ENCODE measurements at regions not wholly inside any gene's neighbourhood (a gene's known extent, or its start where the extent isn't known, plus 50 kb on each side); places are given as distances from the start of the nearest gene placed in this dataset.

DNA sequence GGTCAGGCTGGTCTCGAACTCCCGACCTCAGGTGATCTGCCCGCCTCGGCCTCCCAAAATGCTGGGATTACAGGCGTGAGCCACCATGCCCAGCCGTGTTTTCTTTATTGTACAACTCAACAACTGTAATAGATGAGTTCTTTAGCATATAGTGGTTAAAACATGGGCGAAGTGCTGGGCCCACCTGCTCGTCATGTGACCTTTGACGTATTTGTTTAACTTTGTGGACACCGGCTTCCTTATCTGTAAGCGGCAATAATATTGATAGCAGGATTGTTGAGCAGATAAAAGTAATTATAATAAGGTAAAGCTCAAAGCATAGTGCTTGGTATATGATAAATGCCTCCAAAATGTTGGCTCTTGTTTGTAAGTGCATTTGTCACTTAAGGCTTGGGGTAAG lies 460.3 kb downstream of the KLF12 start:
- no peak overlapping the region for H2AFZ ChIP-seq (ENCODE audit: low read length)
- H3K4me3 ChIP-seq (ENCODE audit: low read depth, low read length, poor library complexity, severe bottlenecking), result no peak overlapping the region
- no peaks in the 10 kb centered on the region for H3K36me3 ChIP-seq (ENCODE audit: insufficient read depth, low read length)
- H3K9me3 ChIP-seq (ENCODE audit: low read length), result no peaks in the 10 kb centered on the region
- no peaks in the 10 kb centered on the region for H3K79me2 ChIP-seq (ENCODE audit: insufficient read depth, low read length)
- H3K27ac ChIP-seq (ENCODE audit: low read depth, low read length, poor library complexity, severe bottlenecking), result no peak overlapping the region
- no peaks in the 10 kb centered on the region for H4K20me1 ChIP-seq (ENCODE audit: insufficient read depth, low read length)
- H3F3A ChIP-seq (ENCODE audit: insufficient read depth, low read length), result no peaks in the 10 kb centered on the region
- no peaks in the 10 kb centered on the region for H3K4me1 ChIP-seq (ENCODE audit: insufficient read depth, low read length, severe bottlenecking)
- no peaks in the 10 kb centered on the region for H3K9me2 ChIP-seq (ENCODE audit: low read depth, low read length)
- no peak overlapping the region for H3K4me2 ChIP-seq (ENCODE audit: low read length)
- H3K9ac ChIP-seq (ENCODE audit: low read length), result no peak overlapping the region
- no peaks in the 10 kb centered on the region for H3K27me3 ChIP-seq (ENCODE audit: insufficient read depth, low read length)
- no peak for TF ChIP-seq EZH2 (IDR thresholded peaks at IDR 0.05; ENCODE audit: borderline replicate concordance, low read length)
- TF ChIP-seq, protein P1, sequence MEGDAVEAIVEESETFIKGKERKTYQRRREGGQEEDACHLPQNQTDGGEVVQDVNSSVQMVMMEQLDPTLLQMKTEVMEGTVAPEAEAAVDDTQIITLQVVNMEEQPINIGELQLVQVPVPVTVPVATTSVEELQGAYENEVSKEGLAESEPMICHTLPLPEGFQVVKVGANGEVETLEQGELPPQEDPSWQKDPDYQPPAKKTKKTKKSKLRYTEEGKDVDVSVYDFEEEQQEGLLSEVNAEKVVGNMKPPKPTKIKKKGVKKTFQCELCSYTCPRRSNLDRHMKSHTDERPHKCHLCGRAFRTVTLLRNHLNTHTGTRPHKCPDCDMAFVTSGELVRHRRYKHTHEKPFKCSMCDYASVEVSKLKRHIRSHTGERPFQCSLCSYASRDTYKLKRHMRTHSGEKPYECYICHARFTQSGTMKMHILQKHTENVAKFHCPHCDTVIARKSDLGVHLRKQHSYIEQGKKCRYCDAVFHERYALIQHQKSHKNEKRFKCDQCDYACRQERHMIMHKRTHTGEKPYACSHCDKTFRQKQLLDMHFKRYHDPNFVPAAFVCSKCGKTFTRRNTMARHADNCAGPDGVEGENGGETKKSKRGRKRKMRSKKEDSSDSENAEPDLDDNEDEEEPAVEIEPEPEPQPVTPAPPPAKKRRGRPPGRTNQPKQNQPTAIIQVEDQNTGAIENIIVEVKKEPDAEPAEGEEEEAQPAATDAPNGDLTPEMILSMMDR (IDR thresholded peaks at IDR 0.05; ENCODE audit: low read length), result no peak

DNA sequence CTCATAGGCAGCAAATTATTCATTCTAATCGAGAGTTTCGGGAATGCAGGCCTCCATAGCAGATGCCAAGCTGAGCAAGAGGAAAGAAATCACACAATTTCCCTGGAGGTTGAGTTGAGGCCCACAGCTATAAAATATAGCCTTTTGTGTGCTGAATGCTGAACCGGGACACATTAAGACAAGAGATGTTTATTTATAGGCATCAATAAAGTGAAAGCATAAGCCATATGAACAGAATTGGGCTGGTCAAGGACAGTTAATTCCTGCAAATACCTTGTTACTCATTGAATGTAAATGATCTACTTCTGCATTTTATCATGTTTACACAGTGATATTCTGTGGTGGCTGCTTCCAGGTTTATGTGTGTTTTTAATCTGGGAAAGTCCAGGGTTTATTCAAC lies 461.7 kb downstream of the KLF12 start:
- no peaks in the 10 kb centered on the region for H3K4me1 ChIP-seq (ENCODE audit: insufficient read depth, low read length, severe bottlenecking)
- TF ChIP-seq, protein P1 (IDR thresholded peaks at IDR 0.05; ENCODE audit: low read length), result no peak
- TF ChIP-seq EZH2 (IDR thresholded peaks at IDR 0.05; ENCODE audit: borderline replicate concordance, low read length), result no peak
- no peaks in the 10 kb centered on the region for H3K79me2 ChIP-seq (ENCODE audit: insufficient read depth, low read length)
- no peaks in the 10 kb centered on the region for H3K27me3 ChIP-seq (ENCODE audit: insufficient read depth, low read length)
- no peaks in the 10 kb centered on the region for H3K9me3 ChIP-seq (ENCODE audit: low read length)
- no peak overlapping the region for H2AFZ ChIP-seq (ENCODE audit: low read length)
- no peaks in the 10 kb centered on the region for H3K36me3 ChIP-seq (ENCODE audit: insufficient read depth, low read length)
- H3K4me2 ChIP-seq (ENCODE audit: low read length), result no peak overlapping the region
- H3K9me2 ChIP-seq (ENCODE audit: low read depth, low read length), result no peaks in the 10 kb centered on the region
- H3F3A ChIP-seq (ENCODE audit: insufficient read depth, low read length), result no peaks in the 10 kb centered on the region
- H4K20me1 ChIP-seq (ENCODE audit: insufficient read depth, low read length), result no peaks in the 10 kb centered on the region
- H3K9ac ChIP-seq (ENCODE audit: low read length), result no peak overlapping the region
- H3K27ac ChIP-seq (ENCODE audit: low read depth, low read length, poor library complexity, severe bottlenecking), result no peak overlapping the region
- H3K4me3 ChIP-seq (ENCODE audit: low read depth, low read length, poor library complexity, severe bottlenecking), result no peak overlapping the region

DNA sequence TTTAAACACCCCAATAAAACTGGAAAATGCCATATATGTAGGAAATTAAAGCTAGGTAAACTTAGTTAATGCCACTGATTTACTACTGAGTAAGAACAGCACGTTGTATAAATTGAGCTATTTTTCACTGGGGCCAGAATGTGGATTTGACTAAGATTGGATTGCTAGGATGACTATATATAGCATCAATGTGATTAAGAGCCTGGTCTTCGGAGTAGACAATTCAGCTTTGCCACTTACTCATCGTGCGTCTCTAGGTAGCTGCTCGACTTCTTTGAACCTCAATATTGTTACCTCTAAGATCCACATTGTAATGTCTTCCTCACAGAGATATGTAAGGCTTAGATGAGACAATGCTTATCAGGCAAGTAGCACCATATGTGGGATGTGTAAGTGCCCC lies 462.5 kb downstream of the KLF12 start:
- no peak overlapping the region for H3K9ac ChIP-seq (ENCODE audit: low read length)

More for the DNA sequence above, 462.5 kb downstream of the KLF12 start:
- Histone ChIP-seq H2AFZ (ENCODE audit: low read length) (no peak overlapping the region), H3K9me3 (ENCODE audit: low read length) (no peaks in the 10 kb centered on the region), H3K9me2 (ENCODE audit: low read depth, low read length) (no peaks in the 10 kb centered on the region), H3K4me2 (ENCODE audit: low read length) (no peak overlapping the region), H3K27ac (ENCODE audit: low read depth, low read length, poor library complexity, severe bottlenecking) (no peak overlapping the region), H3K4me1 (ENCODE audit: insufficient read depth, low read length, severe bottlenecking) (no peaks in the 10 kb centered on the region), H4K20me1 (ENCODE audit: insufficient read depth, low read length) (no peaks in the 10 kb centered on the region), H3K79me2 (ENCODE audit: insufficient read depth, low read length) (no peaks in the 10 kb centered on the region), H3K4me3 (ENCODE audit: low read depth, low read length, poor library complexity, severe bottlenecking) (no peak overlapping the region), H3K27me3 (ENCODE audit: insufficient read depth, low read length) (no peaks in the 10 kb centered on the region), H3F3A (ENCODE audit: insufficient read depth, low read length) (no peaks in the 10 kb centered on the region), H3K36me3 (ENCODE audit: insufficient read depth, low read length) (no peaks in the 10 kb centered on the region)
- TF ChIP-seq, protein P1 (IDR thresholded peaks at IDR 0.05; ENCODE audit: low read length), result no peak
